Mammary epithelial cell (primary cell): ENCODE measurements at regions not wholly inside any gene's neighbourhood (a gene's known extent, or its start where the extent isn't known, plus 50 kb on each side); places are given as distances from the start of the nearest gene placed in this dataset.

Source experiments
- CTCF ChIP-seq, 2 donors: IDR thresholded peaks in 1 of 2; conservative IDR thresholded peaks in 1 of 2; 2 replicates each; pipeline ENCODE4 v1.5.1; 2011 to 2012; ENCODE audit warnings: inconsistent platforms in 2 of 2, low read length in 2 of 2, mild to moderate bottlenecking in 2 of 2, control low read depth in 1 of 2, low read depth in 1 of 2; ENCODE audit not compliant: insufficient read depth in 1 of 2; ENCODE audit errors: extremely low read depth in 1 of 2
- EZH2 ChIP-seq: IDR thresholded peaks from 2 replicates; pipeline ENCODE4 v1.6.1; 2012; ENCODE audit warnings: low read length, inconsistent platforms, borderline replicate concordance

- no peak for TF ChIP-seq CTCF (conservative IDR thresholded peaks at IDR 0.05 in 1 of 2, IDR thresholded peaks at IDR 0.05 in 1 of 2; ENCODE audit: extremely low read depth in 1 of 2, insufficient read depth in 1 of 2, low read depth in 1 of 2, low read length in 2 of 2)
- no peak for TF ChIP-seq EZH2
These were observed 1223.7 kb upstream of the EYS start for GRCh38 chr6:66930559-66931290.
